ENCODE measurements at regions not wholly inside any gene's neighbourhood (a gene's known extent, or its start where the extent isn't known, plus 50 kb on each side); places are given as distances from the start of the nearest gene placed in this dataset.

DNA sequence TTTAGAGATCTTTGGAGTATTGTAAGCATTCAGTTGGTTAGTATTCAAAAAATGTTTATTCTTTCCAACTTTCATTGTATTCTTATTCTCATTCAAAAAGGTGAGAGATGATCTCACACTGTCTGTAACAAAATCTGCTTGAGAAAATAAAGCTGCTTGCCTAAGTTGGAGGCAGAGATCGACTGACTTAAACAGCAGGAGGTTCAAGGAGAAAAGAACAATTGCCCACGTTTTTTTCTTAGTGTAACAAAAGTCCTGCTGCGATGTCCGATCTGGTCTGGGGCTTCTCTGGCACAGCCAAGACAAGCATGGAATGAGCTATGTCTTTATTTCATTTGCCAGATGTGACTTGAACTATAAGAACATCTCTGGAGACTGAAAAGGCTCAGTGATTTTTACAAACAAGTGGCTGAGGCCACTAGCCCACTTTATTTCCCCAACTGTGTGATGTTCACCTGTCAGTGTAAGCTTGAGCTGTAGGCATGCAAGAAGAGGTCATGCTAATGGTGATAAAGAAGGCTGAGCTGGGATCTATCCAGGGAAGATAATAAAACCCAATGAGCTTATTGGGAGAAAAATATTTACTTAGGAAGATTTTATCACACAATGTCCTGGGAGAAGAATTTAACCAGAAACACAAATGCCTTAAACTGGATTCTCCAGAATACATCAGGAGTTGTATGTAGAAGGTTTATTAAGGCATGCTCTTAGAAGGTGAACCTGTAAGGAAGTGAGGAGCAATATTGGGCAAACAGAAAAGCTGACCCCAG, 580.1 kb upstream of the BTBD3 start:
- TF ChIP-seq YY1 (IDR thresholded peaks at IDR 0.05; ENCODE audit: low read depth) (no peak), GATA2 (CRISPR knock-in tag; IDR thresholded peaks at IDR 0.05) (no peak), RFX5 (IDR thresholded peaks at IDR 0.05; ENCODE audit: low read length) (no peak), TAF1 (IDR thresholded peaks at IDR 0.05; ENCODE audit: borderline replicate concordance, low read depth, low read length) (no peak), ELF1 (IDR thresholded peaks at IDR 0.05) (no peak)
- TF ChIP-seq, protein P1, sequence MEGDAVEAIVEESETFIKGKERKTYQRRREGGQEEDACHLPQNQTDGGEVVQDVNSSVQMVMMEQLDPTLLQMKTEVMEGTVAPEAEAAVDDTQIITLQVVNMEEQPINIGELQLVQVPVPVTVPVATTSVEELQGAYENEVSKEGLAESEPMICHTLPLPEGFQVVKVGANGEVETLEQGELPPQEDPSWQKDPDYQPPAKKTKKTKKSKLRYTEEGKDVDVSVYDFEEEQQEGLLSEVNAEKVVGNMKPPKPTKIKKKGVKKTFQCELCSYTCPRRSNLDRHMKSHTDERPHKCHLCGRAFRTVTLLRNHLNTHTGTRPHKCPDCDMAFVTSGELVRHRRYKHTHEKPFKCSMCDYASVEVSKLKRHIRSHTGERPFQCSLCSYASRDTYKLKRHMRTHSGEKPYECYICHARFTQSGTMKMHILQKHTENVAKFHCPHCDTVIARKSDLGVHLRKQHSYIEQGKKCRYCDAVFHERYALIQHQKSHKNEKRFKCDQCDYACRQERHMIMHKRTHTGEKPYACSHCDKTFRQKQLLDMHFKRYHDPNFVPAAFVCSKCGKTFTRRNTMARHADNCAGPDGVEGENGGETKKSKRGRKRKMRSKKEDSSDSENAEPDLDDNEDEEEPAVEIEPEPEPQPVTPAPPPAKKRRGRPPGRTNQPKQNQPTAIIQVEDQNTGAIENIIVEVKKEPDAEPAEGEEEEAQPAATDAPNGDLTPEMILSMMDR (IDR thresholded peaks at IDR 0.05), result no peak
- TF ChIP-seq, protein P2, sequence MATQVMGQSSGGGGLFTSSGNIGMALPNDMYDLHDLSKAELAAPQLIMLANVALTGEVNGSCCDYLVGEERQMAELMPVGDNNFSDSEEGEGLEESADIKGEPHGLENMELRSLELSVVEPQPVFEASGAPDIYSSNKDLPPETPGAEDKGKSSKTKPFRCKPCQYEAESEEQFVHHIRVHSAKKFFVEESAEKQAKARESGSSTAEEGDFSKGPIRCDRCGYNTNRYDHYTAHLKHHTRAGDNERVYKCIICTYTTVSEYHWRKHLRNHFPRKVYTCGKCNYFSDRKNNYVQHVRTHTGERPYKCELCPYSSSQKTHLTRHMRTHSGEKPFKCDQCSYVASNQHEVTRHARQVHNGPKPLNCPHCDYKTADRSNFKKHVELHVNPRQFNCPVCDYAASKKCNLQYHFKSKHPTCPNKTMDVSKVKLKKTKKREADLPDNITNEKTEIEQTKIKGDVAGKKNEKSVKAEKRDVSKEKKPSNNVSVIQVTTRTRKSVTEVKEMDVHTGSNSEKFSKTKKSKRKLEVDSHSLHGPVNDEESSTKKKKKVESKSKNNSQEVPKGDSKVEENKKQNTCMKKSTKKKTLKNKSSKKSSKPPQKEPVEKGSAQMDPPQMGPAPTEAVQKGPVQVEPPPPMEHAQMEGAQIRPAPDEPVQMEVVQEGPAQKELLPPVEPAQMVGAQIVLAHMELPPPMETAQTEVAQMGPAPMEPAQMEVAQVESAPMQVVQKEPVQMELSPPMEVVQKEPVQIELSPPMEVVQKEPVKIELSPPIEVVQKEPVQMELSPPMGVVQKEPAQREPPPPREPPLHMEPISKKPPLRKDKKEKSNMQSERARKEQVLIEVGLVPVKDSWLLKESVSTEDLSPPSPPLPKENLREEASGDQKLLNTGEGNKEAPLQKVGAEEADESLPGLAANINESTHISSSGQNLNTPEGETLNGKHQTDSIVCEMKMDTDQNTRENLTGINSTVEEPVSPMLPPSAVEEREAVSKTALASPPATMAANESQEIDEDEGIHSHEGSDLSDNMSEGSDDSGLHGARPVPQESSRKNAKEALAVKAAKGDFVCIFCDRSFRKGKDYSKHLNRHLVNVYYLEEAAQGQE (IDR thresholded peaks at IDR 0.05; ENCODE audit: low read depth, low read length), result no peak
